ENCODE measurements at regions not wholly inside any gene's neighbourhood (a gene's known extent, or its start where the extent isn't known, plus 50 kb on each side); places are given as distances from the start of the nearest gene placed in this dataset.
"Not testable (repeated sequence)": the region's sequence is repeated elsewhere in the genome, so short reads cannot be mapped to it uniquely, and the experiment has no call there.

GRCh38 chr9:93813221-93814076 lies 141.7 kb downstream of the BARX1 start:
- no peak for DNase-seq (ENCODE audit: low spot score)

GRCh38 chr9:93812410-93812668 lies 142.8 kb downstream of the BARX1 start:
- DNase-seq (ENCODE audit: low spot score) (no peak), FAIRE-seq (no peak)

More at GRCh38 chr9:93813221-93814076, 141.7 kb downstream of the BARX1 start:
- FAIRE-seq, result no peak

- DNase-seq (ENCODE audit: low spot score) (no peak), FAIRE-seq (no peak)
These were observed 144.9 kb downstream of the BARX1 start for GRCh38 chr9:93810028-93810971.

GRCh38 chr9:93809204-93809940 lies 145.8 kb downstream of the BARX1 start:
- no peak for FAIRE-seq

GRCh38 chr9:93808115-93809029 lies 146.8 kb downstream of the BARX1 start:
- no peak for FAIRE-seq
- DNase-seq (ENCODE audit: low spot score), result no peak

More at GRCh38 chr9:93809204-93809940, 145.8 kb downstream of the BARX1 start:
- DNase-seq (ENCODE audit: low spot score), result no peak

GRCh38 chr9:93807166-93808074 lies 147.7 kb downstream of the BARX1 start:
- no peak for FAIRE-seq
- DNase-seq (ENCODE audit: low spot score), result no peak

GRCh38 chr9:93801581-93802284 lies 153.4 kb downstream of the BARX1 start:
- FAIRE-seq (no peak), DNase-seq (ENCODE audit: low spot score) (no peak)

- DNase-seq (ENCODE audit: low spot score), result no peak
- FAIRE-seq, result no peak
These were observed 154.0 kb downstream of the BARX1 start for GRCh38 chr9:93801120-93801519.

GRCh38 chr9:93792358-93792757 lies 162.8 kb downstream of the BARX1 start:
- DNase-seq (ENCODE audit: low spot score), result no peak
- FAIRE-seq, result no peak

GRCh38 chr9:93786204-93786603 lies 169.0 kb downstream of the BARX1 start:
- FAIRE-seq (no peak), DNase-seq (ENCODE audit: low spot score) (no peak)

- DNase-seq (ENCODE audit: low spot score) (no peak), FAIRE-seq (no peak)
These were observed 178.3 kb downstream of the BARX1 start for GRCh38 chr9:93776873-93777272.

- FAIRE-seq, result no peak
These were observed 178.9 kb downstream of the BARX1 start for GRCh38 chr9:93776256-93776655.

GRCh38 chr9:93774331-93775102 lies 180.6 kb downstream of the BARX1 start:
- FAIRE-seq, result no peak
- no peak for DNase-seq (ENCODE audit: low spot score)

More at GRCh38 chr9:93776256-93776655, 178.9 kb downstream of the BARX1 start:
- no peak for DNase-seq (ENCODE audit: low spot score)

- DNase-seq (ENCODE audit: low spot score), result no peak
- no peak for FAIRE-seq
These were observed 183.9 kb downstream of the BARX1 start for GRCh38 chr9:93771276-93771675.

- FAIRE-seq, result no peak
- DNase-seq (ENCODE audit: low spot score), result no peak
These were observed 185.4 kb downstream of the PHF2 start for GRCh38 chr9:93761822-93762221.

GRCh38 chr9:93750045-93750444 lies 173.7 kb downstream of the PHF2 start:
- FAIRE-seq, result no peak
- DNase-seq (ENCODE audit: low spot score), result no peak

GRCh38 chr9:93748827-93749226 lies 172.4 kb downstream of the PHF2 start:
- FAIRE-seq; DNase-seq (ENCODE audit: low spot score): not testable (repeated sequence)

GRCh38 chr9:93731963-93732362 lies 155.6 kb downstream of the PHF2 start:
- DNase-seq (ENCODE audit: low spot score), result no peak
- FAIRE-seq, result no peak

Measured in RCC 7860 (cell line).